ENCODE measurements at regions not wholly inside any gene's neighbourhood (a gene's known extent, or its start where the extent isn't known, plus 50 kb on each side); places are given as distances from the start of the nearest gene placed in this dataset.

- Histone ChIP-seq H4K20me1 (ENCODE audit: low read length) (no peaks in the 10 kb centered on the region), H3K9me2 (replicated peaks; ENCODE audit: low read length) (no peaks in the 10 kb centered on the region), H3K4me3 (ENCODE audit: low read length) (no peak overlapping the region), H2AFZ (ENCODE audit: low read length) (no peak overlapping the region), H3K27me3 (ENCODE audit: low read length) (no peaks in the 10 kb centered on the region), H3K9ac (ENCODE audit: low read length) (no peak overlapping the region), H3K79me2 (ENCODE audit: low read length) (no peaks in the 10 kb centered on the region), H3K27ac (ENCODE audit: low read length) (no peak overlapping the region), H3K4me2 (ENCODE audit: low read length) (no peak overlapping the region), H3K4me1 (ENCODE audit: insufficient read depth, low read length) (no peaks in the 10 kb centered on the region), H3K9me3 (ENCODE audit: low read length) (no peaks in the 10 kb centered on the region), H3F3A (ENCODE audit: low read length, unreplicated experiment) (no peaks in the 10 kb centered on the region), H3K36me3 (ENCODE audit: low read depth, low read length) (no peaks in the 10 kb centered on the region)
- ATAC-seq (peak; percentile 67), DNase-seq (peak; percentile 40)
- ChIA-PET POLR2A (ENCODE audit: unreplicated experiment) (no interaction called here), CTCF (interaction anchor here (0.6 kb wide), 1 partner anchor 36 kb away, joined by 4 read pairs; no protein-coding TSS in a partner anchor)
- intact Hi-C loops (cut with micrococcal nuclease) = no loop called here
- no peak for TF ChIP-seq CTCF (conservative IDR thresholded peaks at IDR 0.05; ENCODE audit: low read depth, low read length)
- TF ChIP-seq EZH2 (IDR thresholded peaks at IDR 0.05; ENCODE audit: low read length, unreplicated experiment) = no peak
- no peak for TF ChIP-seq EZH2phosphoT487 (IDR thresholded peaks at IDR 0.05; ENCODE audit: borderline replicate concordance, low read length)
- no TSS peak for BruUV-seq (replicated peaks)
These were observed 362.7 kb upstream of the VSTM2A start for GRCh38 chr7:54179321-54180029.

- H3K27me3 ChIP-seq (ENCODE audit: low read length) = no peaks in the 10 kb centered on the region
- H3K9me3 ChIP-seq (ENCODE audit: low read length) = no peaks in the 10 kb centered on the region
- ATAC-seq (no peak), DNase-seq (no peak)
- no peaks in the 10 kb centered on the region for H3K79me2 ChIP-seq (ENCODE audit: low read length)
- no peak overlapping the region for H3K9ac ChIP-seq (ENCODE audit: low read length)
- H3K4me3 ChIP-seq (ENCODE audit: low read length) = no peak overlapping the region
- no TSS peak for BruUV-seq (replicated peaks)
- CTCF ChIA-PET = no interaction called here
- no peaks in the 10 kb centered on the region for H3K9me2 ChIP-seq (replicated peaks; ENCODE audit: low read length)
- intact Hi-C loops (cut with micrococcal nuclease) = no loop called here
- no peak overlapping the region for H3K27ac ChIP-seq (ENCODE audit: low read length)
- TF ChIP-seq CTCF (conservative IDR thresholded peaks at IDR 0.05; ENCODE audit: low read depth, low read length) (no peak), EZH2phosphoT487 (IDR thresholded peaks at IDR 0.05; ENCODE audit: borderline replicate concordance, low read length) (no peak), EZH2 (IDR thresholded peaks at IDR 0.05; ENCODE audit: low read length, unreplicated experiment) (no peak)
- no peaks in the 10 kb centered on the region for H3K4me1 ChIP-seq (ENCODE audit: insufficient read depth, low read length)
- H2AFZ ChIP-seq (ENCODE audit: low read length) = no peak overlapping the region
- POLR2A ChIA-PET (ENCODE audit: unreplicated experiment) = no interaction called here
- no peaks in the 10 kb centered on the region for H3K36me3 ChIP-seq (ENCODE audit: low read depth, low read length)
- H4K20me1 ChIP-seq (ENCODE audit: low read length) = no peaks in the 10 kb centered on the region
- H3F3A ChIP-seq (ENCODE audit: low read length, unreplicated experiment) = no peaks in the 10 kb centered on the region
- H3K4me2 ChIP-seq (ENCODE audit: low read length) = no peak overlapping the region
These were observed 361.4 kb upstream of the VSTM2A start for GRCh38 chr7:54180796-54181195.

- no peak overlapping the region for H3K4me2 ChIP-seq (ENCODE audit: low read length)
- ATAC-seq (no peak), DNase-seq (no peak)
- no peak for TF ChIP-seq EZH2phosphoT487 (IDR thresholded peaks at IDR 0.05; ENCODE audit: borderline replicate concordance, low read length)
- TF ChIP-seq CTCF (conservative IDR thresholded peaks at IDR 0.05; ENCODE audit: low read depth, low read length) = no peak
- no peak for TF ChIP-seq EZH2 (IDR thresholded peaks at IDR 0.05; ENCODE audit: low read length, unreplicated experiment)
- H3K79me2 ChIP-seq (ENCODE audit: low read length) = no peaks in the 10 kb centered on the region
- H4K20me1 ChIP-seq (ENCODE audit: low read length) = no peaks in the 10 kb centered on the region
- no TSS peak for BruUV-seq (replicated peaks)
- no peaks in the 10 kb centered on the region for H3K36me3 ChIP-seq (ENCODE audit: low read depth, low read length)
- no peak overlapping the region for H2AFZ ChIP-seq (ENCODE audit: low read length)
- no peaks in the 10 kb centered on the region for H3K4me1 ChIP-seq (ENCODE audit: insufficient read depth, low read length)
- POLR2A ChIA-PET (ENCODE audit: unreplicated experiment) = no interaction called here
- intact Hi-C loops (cut with micrococcal nuclease) = no loop called here
- CTCF ChIA-PET = no interaction called here
- H3K4me3 ChIP-seq (ENCODE audit: low read length) = no peak overlapping the region
- H3K27me3 ChIP-seq (ENCODE audit: low read length) = no peaks in the 10 kb centered on the region
- H3K9ac ChIP-seq (ENCODE audit: low read length) = no peak overlapping the region
- H3K27ac ChIP-seq (ENCODE audit: low read length) = no peak overlapping the region
- H3F3A ChIP-seq (ENCODE audit: low read length, unreplicated experiment) = no peaks in the 10 kb centered on the region
- no peaks in the 10 kb centered on the region for H3K9me3 ChIP-seq (ENCODE audit: low read length)
- no peaks in the 10 kb centered on the region for H3K9me2 ChIP-seq (replicated peaks; ENCODE audit: low read length)
These were observed 359.1 kb upstream of the VSTM2A start for GRCh38 chr7:54183055-54183454.
